COLO668 (cell line): ENCODE measurements at regions not wholly inside any gene's neighbourhood (a gene's known extent, or its start where the extent isn't known, plus 50 kb on each side); places are given as distances from the start of the nearest gene placed in this dataset.
"Not testable (repeated sequence)": the region's sequence is repeated elsewhere in the genome, so short reads cannot be mapped to it uniquely, and the experiment has no call there.

Experiments
- DNase-seq: peaks from one replicate; lab custom pipeline; 2025; ENCODE audit not compliant: unreplicated experiment; lab: John Stamatoyannopoulos, UW

- no peak for DNase-seq
Measured at GRCh38 chr2:129467012-129467779, 512.3 kb upstream of the RAB6C start.

DNA sequence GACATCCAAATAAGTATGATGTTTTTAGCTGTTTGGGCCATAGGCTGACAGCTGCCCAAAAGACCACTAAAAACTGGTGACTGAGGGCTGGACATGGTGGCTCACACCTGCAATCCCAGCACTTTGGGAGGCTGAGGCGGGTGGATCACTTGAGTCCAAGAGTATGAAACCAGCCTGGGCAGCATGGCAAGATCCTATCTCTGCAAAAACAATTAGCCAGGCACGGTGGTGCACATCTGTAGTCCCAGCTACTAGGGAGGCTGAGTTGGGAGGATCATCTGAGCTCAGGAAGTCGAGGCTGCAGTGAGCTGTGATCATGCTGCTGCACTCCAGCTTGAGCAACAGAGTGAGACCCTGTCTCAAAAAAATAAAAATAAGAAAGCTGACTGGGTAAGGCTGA is 511.5 kb upstream of the RAB6C start:
- DNase-seq = no peak

GRCh38 chr2:129468879-129469278 is 510.6 kb upstream of the RAB6C start:
- no peak for DNase-seq

GRCh38 chr2:129469389-129469788 is 510.1 kb upstream of the RAB6C start:
- DNase-seq = no peak

DNA sequence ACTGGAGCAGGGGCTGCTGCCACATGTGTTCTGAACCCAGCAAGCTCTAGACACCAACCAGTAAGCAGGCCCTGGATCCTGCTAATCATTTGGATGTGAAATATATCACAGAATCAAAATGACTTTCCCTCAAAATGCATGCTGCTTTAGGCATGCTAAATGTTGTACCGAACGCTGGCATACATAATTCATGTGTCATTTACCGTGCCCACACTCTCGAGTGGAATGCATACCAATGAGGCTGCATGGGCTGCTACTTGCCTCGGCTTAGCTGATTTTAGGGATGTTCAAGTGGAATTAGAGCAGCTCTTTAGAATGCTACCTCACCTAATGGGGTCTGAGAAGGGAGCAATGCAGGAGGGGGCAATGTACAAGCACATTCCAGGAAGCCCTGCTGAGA is 509.6 kb upstream of the RAB6C start:
- no peak for DNase-seq

GRCh38 chr2:129478902-129479517 is 500.5 kb upstream of the RAB6C start:
- DNase-seq = no peak

DNA sequence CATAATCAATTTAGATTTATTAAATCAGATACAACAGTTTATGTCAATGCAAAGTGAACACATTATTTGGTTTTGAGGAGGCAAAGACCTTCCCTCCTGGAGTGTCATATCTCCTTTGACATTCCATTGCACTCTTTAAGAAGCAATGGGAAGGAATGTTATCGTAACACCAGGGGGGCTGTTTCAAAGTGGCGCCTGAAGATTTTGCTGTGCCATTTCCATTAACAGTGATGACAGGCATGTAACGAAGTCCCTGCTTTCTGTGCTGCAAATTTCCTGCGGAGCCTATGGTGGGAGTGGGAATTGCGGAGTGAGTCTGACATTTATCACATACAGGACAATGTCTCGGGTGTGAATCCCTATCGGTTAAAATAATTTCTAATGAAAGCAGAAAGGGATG is 499.6 kb upstream of the RAB6C start:
- DNase-seq = no peak

DNA sequence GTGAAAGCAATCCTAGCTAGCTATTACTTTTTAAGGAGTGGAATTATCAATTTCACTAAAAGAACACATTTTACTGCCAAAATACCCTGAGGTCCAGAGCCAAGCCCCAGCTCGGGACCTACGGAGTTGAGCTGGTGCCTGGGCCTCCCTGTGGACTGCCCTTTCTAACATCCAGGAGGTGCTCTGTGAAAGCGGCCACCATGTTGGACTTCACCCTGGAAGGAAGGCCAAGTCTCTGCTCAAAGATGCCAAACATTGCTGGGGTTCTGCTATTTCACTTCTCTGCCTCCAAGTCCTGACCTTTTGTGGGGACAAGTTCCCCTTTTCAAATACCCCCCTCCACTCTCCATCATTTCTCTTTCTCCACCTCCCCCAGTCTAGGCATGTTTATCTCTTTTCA is 498.7 kb upstream of the RAB6C start:
- no peak for DNase-seq

DNA sequence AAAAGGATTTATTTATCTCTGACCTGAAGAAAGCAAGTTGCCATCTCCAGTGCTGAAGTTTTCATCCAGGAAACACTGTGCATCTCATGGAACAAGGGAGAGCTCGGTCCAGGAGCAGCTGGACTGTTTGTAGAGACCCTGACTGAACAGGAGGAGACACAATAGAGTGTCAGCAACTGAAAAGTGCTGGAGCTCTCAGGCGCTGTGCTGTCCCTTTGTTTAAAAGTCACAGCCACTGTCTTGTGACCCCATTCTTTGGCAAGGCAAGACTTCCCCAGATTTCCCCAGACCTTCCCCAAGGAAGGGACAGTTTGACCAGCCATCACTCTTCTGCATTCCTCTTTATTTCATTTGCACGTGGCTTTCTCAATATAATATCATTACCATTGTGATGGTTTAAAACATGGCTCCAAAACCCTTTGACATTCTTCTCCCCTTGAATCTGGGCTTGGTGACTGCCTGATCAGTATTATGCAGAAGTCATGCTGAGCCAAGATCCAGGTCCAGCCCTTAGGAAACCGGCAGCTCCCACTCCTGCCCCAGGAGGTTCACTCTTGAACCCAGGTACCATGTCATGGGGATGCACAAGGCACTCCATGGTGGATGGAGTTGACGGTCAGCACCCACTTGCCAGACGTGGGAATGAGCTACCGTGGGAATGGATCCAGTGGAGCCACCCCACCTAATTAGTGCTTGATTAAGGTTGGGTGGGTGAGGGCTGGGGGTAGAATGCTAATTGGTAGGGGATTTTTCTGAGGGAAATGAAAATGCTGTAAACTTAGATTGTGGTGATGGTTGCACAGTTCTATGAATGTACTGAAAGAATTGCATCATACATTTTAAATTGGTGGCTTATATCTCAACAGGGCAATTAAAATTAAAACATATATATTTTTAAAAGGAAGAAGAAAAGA is 497.9 kb upstream of the RAB6C start:
- DNase-seq = no peak

- DNase-seq = no peak
Measured at GRCh38 chr2:129482626-129483025, 496.8 kb upstream of the RAB6C start.

DNA sequence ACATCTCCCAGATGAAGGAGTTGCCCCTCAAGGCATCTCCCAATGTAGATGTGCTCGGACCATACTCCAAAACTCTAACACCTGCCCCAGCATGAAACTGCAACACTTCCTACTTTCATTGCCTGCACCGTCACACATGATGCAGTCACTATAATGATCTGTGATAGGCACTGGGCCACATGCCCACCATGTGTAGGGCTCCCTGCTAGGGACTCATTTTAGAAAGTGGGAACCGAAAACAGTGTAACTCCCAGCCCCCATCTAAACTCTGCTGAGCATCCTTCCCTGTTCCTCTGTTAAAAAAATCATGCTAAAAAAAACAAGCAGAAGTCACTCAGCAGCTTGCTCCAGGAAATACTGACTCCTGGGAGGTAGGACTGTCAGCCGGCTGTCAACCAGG is 496.1 kb upstream of the RAB6C start:
- no peak for DNase-seq

DNA sequence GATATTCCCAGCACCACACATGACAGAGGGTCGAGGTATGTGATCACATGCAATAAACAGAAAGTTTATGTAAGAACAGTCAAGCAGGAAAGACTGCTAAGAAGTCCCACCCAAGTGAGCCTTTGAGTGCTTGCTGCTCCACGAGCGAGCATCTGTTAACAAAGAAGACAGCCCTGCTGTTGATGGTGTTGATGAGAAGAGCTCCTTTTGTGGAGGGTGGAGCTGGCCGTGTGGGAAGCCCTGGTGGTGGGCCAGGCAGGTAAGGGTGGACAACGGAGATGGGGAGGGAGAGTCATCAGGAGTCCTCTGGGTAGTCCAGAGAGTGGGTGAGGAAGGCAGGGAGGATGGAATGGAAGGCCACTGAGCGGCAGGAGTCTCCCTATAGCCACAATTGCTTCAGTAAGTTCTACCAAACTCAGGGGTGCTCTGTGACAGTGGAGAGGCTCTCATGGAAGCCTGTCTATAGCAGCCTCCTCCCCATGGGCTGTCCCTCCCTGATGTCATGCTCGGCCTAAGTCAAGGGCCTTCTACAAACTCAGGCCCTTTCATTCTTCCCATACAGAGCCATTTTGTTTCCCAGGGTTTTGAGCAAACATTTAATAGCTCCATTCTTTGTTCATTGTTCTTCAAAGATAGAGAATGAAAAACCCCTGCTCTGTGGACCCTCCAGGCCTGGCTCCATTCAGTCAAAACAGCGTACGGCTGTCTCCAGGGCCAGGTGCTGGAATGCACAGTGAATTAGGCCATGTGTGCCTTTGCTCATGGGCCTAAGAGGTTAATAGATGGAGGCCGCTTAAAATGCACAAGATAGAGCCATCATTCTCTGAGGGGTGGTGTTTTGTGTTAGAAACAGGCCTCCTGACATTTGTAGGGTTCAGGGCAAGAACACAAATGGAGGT is 494.2 kb upstream of the RAB6C start:
- no peak for DNase-seq

DNA sequence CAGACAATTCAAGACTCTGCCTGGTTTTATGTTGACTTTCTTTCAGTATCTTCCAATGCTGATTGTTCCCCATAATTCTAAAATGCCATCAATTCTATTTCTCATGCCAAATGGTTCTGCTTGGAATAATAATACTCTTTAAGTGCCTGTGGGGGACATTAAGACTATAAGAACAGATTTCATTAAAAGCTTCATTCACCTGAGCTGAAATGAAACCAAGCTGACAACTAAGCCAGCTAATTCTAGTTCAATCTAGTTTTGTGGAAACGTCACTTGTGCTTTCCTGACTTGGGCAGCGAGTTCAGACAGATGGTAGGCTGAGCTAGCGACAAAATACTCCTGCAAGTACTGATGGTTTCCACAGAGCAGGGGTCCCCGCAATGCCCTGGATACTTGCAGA is 491.1 kb upstream of the RAB6C start:
- no peak for DNase-seq

GRCh38 chr2:129490641-129491040 is 488.8 kb upstream of the RAB6C start:
- DNase-seq = no peak

GRCh38 chr2:129491308-129491707 is 488.2 kb upstream of the RAB6C start:
- DNase-seq = no peak

DNA sequence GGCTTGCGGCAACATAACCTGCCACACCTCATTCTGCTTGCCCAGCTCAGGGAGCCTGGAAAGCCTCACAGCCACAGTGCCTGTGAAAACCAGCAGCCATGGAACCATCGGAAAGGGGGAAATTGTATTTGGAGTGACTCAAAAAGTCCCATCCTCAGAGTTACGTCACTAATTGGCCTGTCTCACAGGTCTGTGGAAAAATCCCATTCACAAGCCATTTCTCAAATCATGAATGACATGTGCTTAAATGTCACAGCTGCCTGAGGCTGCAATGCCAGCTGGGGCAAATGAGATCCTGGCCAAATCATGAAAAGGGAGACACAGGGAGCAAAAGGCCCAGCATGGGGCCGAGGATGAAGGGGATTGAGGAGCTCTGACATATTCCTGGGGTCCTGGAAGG is 486.9 kb upstream of the RAB6C start:
- DNase-seq = no peak

DNA sequence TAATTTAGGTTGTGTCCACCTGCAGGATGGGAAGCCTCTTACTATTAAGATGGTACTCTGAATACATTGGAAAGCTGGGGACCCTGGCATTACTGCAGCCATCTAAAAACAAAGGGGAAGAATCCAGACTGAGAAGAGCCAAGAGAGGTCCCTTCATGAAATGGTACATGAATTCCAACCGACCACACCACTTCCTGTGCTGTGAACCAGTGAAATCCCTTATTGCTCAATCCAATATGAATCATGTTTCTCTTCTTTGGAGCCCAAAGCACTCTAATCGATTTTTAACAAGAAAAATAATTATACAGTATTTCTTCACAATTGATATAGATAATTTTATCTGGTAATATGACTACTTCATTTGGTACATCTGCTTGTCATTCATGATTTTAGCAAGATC is 479.7 kb upstream of the RAB6C start:
- DNase-seq = no peak

DNA sequence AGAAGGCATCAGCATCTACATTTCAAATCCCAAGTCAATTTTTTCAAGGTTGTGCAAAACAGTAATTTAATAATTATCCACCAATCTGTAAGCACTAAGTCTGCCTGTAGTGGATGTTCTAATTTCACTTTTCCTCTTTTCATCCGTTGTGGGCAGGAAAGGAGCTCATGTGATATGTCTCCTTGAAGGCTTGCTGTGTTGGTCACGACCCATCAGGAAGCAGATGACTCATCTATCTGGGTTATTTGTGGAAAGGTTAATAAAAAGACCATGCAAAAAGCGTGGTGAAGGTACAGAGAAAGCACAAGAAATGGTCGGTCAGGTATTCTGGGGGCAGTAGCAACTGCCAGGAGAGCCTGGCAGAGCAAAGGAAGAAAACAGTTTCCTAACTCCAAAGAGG is 476.7 kb upstream of the RAB6C start:
- no peak for DNase-seq

GRCh38 chr2:129504646-129505045 is 474.8 kb upstream of the RAB6C start:
- no peak for DNase-seq

GRCh38 chr2:129518937-129519336 is 460.5 kb upstream of the RAB6C start:
- no peak for DNase-seq

GRCh38 chr2:129532158-129532557 is 447.3 kb upstream of the RAB6C start:
- DNase-seq = not testable (repeated sequence)
